ENCODE measurements at regions not wholly inside any gene's neighbourhood (a gene's known extent, or its start where the extent isn't known, plus 50 kb on each side); places are given as distances from the start of the nearest gene placed in this dataset.
A peak's percentile ranks its signal among the peaks of the same experiment; 100 is the strongest.

DNA sequence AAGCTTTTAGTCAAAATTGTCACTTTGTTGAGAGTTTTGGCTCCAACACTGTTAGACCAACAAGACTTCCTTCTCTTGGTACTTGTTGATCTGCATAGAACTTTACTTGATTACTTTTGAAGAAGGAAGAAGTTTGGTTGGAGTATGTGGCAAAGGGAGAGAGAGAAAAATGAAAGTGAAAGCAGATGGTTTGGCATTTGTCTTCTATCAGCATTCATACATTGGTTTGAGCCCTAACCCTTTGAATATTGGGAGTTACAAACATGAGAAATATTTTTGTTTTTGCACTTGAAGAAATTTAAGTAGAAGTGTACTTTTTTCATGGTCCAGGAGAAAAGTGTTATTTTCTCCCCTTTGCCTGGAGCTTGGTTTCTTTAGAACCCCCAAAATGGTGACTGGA lies 169.8 kb downstream of the ADGRL4 start:
- intact Hi-C loops (cut with DNase I; ENCODE audit: low total_unique reads): no loop called here
- Histone ChIP-seq H3K9me3 (no peaks in the 10 kb centered on the region), H3K4me3 (no peak overlapping the region), H3K27me3 (no peaks in the 10 kb centered on the region), H3K36me3 (no peaks in the 10 kb centered on the region), H3K4me1 (peaks cover 0 to 17% (median 4%) of the 10 kb centered on the region in 4 donors), H3K27ac (no peak overlapping the region)
- no peak for DNase-seq
- TF ChIP-seq CTCF (IDR thresholded peaks at IDR 0.05): no peak

GRCh38 chr1:78839704-78840277 lies 166.7 kb downstream of the ADGRL4 start:
- TF ChIP-seq CTCF (IDR thresholded peaks at IDR 0.05): peak; percentile 49 to 51
- Histone ChIP-seq H3K9me3 (no peaks in the 10 kb centered on the region), H3K4me3 (no peak overlapping the region), H3K27me3 (no peaks in the 10 kb centered on the region), H3K4me1 (peaks cover 0 to 17% (median 4%) of the 10 kb centered on the region in 4 donors), H3K27ac (no peak overlapping the region), H3K36me3 (no peaks in the 10 kb centered on the region)
- intact Hi-C loops (cut with DNase I; ENCODE audit: low total_unique reads): no loop called here
- peak in 1 of 2 donors; percentile 22 for DNase-seq
